IMR-90 (cell line): ENCODE measurements at regions not wholly inside any gene's neighbourhood (a gene's known extent, or its start where the extent isn't known, plus 50 kb on each side); places are given as distances from the start of the nearest gene placed in this dataset.

Source experiments
- BHLHE40 ChIP-seq: fragments of 150-350 bp; IDR thresholded peaks from 2 replicates; pipeline ENCODE4 v1.6.1; 2016; ENCODE audit warnings: mild to moderate bottlenecking, low read depth, low read length
- CEBPB ChIP-seq: IDR thresholded peaks from 2 replicates; pipeline ENCODE4 v1.6.1; 2012; ENCODE audit warnings: low read depth, low read length, improper control_type of control experiment
- CHD1 ChIP-seq: IDR thresholded peaks from 2 replicates; pipeline ENCODE4 v1.6.1; 2012; ENCODE audit warnings: low read depth, low read length, improper control_type of control experiment
- FOS ChIP-seq: fragments of 150-350 bp; IDR thresholded peaks from 2 replicates; pipeline ENCODE4 v1.6.1; 2016; ENCODE audit warnings: low read depth, low read length
- MAZ ChIP-seq: IDR thresholded peaks from 2 replicates; pipeline ENCODE4 v1.6.1; 2012; ENCODE audit warnings: low read depth, mild to moderate bottlenecking, low read length, improper control_type of control experiment, moderate library complexity, borderline replicate concordance
- MXI1 ChIP-seq: IDR thresholded peaks from 2 replicates; pipeline ENCODE4 v1.6.1; 2012; ENCODE audit warnings: low read depth, mild to moderate bottlenecking, low read length, moderate library complexity, borderline replicate concordance
- POLR2A ChIP-seq: IDR thresholded peaks from 2 replicates; pipeline ENCODE4 v1.6.1; 2012; ENCODE audit warnings: mild to moderate bottlenecking, low read depth, low read length
- RAD21 ChIP-seq: IDR thresholded peaks from 2 replicates; pipeline ENCODE4 v1.6.1; 2012; ENCODE audit warnings: low read length, improper control_type of control experiment
- RCOR1 ChIP-seq: IDR thresholded peaks from 2 replicates; pipeline ENCODE4 v1.6.1; 2012; ENCODE audit warnings: mild to moderate bottlenecking, low read length, improper control_type of control experiment; ENCODE audit not compliant: insufficient replicate concordance
- SMC3 ChIP-seq: fragments of 150-350 bp; IDR thresholded peaks from 2 replicates; pipeline ENCODE4 v1.6.1; 2016; ENCODE audit warnings: low read depth, mild to moderate bottlenecking, antibody characterized with exemption, low read length, moderate library complexity
- TF ChIP-seq, protein P1 (sequence below): fragments of 150-350 bp; IDR thresholded peaks from 2 replicates; pipeline ENCODE4 v1.6.1; 2017; ENCODE audit warnings: mild to moderate bottlenecking, antibody characterized with exemption, low read length, low read depth
- TF ChIP-seq, protein P2 (sequence below): conservative IDR thresholded peaks from 2 replicates; pipeline ENCODE4 v1.5.1; 2012; ENCODE audit warnings: mild to moderate bottlenecking, low read depth, low read length, improper control_type of control experiment
- TF ChIP-seq, protein P3 (sequence below): fragments of 150-350 bp; IDR thresholded peaks from 2 replicates; pipeline ENCODE4 v1.6.1; 2016; ENCODE audit warnings: low read depth, mild to moderate bottlenecking, low read length, moderate library complexity, borderline replicate concordance

DNA sequence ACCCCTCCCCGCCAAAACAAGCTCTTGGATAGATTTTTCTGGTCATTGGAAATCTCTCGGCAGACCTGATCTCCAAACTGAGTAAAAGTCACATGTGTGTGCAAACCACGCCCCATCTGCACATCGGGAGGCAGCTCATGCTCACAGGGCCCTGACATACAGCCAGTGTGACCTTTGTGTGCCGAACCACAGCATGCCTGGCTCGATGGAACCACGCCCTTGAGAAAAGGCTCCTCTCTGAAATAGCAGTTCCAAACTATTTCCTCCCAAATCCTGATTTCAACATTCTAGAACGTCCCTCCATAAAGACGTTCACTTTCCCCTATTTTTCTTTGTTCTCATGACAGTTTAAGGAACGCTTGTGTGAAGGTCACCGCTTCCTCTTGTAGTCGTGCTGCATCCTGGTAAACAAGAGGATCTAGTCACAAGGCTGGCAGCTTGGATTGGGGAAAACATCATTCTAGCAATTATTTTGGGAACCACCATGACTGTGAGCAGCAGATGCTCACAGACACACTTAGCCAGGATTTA is 59.3 kb upstream of the MAP4K4 start:
- TF ChIP-seq POLR2A (no peak), SMC3 (no peak), RCOR1 (no peak), MAZ (no peak), BHLHE40 (no peak), CHD1 (no peak), MXI1 (no peak), FOS (no peak), CEBPB (no peak), RAD21 (no peak)
- TF ChIP-seq, protein P1, sequence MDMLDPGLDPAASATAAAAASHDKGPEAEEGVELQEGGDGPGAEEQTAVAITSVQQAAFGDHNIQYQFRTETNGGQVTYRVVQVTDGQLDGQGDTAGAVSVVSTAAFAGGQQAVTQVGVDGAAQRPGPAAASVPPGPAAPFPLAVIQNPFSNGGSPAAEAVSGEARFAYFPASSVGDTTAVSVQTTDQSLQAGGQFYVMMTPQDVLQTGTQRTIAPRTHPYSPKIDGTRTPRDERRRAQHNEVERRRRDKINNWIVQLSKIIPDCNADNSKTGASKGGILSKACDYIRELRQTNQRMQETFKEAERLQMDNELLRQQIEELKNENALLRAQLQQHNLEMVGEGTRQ = no peak
- TF ChIP-seq, protein P2, sequence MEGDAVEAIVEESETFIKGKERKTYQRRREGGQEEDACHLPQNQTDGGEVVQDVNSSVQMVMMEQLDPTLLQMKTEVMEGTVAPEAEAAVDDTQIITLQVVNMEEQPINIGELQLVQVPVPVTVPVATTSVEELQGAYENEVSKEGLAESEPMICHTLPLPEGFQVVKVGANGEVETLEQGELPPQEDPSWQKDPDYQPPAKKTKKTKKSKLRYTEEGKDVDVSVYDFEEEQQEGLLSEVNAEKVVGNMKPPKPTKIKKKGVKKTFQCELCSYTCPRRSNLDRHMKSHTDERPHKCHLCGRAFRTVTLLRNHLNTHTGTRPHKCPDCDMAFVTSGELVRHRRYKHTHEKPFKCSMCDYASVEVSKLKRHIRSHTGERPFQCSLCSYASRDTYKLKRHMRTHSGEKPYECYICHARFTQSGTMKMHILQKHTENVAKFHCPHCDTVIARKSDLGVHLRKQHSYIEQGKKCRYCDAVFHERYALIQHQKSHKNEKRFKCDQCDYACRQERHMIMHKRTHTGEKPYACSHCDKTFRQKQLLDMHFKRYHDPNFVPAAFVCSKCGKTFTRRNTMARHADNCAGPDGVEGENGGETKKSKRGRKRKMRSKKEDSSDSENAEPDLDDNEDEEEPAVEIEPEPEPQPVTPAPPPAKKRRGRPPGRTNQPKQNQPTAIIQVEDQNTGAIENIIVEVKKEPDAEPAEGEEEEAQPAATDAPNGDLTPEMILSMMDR = no peak
- TF ChIP-seq, protein P3, sequence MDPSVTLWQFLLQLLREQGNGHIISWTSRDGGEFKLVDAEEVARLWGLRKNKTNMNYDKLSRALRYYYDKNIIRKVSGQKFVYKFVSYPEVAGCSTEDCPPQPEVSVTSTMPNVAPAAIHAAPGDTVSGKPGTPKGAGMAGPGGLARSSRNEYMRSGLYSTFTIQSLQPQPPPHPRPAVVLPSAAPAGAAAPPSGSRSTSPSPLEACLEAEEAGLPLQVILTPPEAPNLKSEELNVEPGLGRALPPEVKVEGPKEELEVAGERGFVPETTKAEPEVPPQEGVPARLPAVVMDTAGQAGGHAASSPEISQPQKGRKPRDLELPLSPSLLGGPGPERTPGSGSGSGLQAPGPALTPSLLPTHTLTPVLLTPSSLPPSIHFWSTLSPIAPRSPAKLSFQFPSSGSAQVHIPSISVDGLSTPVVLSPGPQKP = no peak
